GM23338 (cell line): ENCODE measurements at regions not wholly inside any gene's neighbourhood (a gene's known extent, or its start where the extent isn't known, plus 50 kb on each side); places are given as distances from the start of the nearest gene placed in this dataset.

Experiments
- CREB1 ChIP-seq: fragments of 250-450 bp; sonication (Bioruptor Pico); IDR thresholded peaks from 2 replicates; pipeline ENCODE4 v1.5.0; 2020; ENCODE audit warnings: low read depth, mild to moderate bottlenecking, moderate library complexity
- EZH2 ChIP-seq: fragments of 200-600 bp; sonication (generic); IDR thresholded peaks from one replicate; pipeline ENCODE4 v1.8.0; 2017; ENCODE audit warnings: antibody characterized with exemption, mild to moderate bottlenecking, low read depth; ENCODE audit not compliant: unreplicated experiment
- EZH2phosphoT487 ChIP-seq: fragments of 200-600 bp; sonication (generic); IDR thresholded peaks from one replicate; pipeline ENCODE4 v1.8.1; 2018; ENCODE audit warnings: antibody characterized with exemption; ENCODE audit not compliant: unreplicated experiment
- JUNB ChIP-seq: IDR thresholded peaks from one replicate; pipeline ENCODE4 v1.6.1; 2016; ENCODE audit warnings: antibody characterized with exemption; ENCODE audit not compliant: unreplicated experiment
- POLR2AphosphoS5 ChIP-seq: IDR thresholded peaks from 2 replicates; pipeline ENCODE4 v1.6.1; 2016; ENCODE audit warnings: antibody characterized with exemption, low read depth
- ZNF114 ChIP-seq: fragments of 250-450 bp; sonication (Bioruptor Pico); IDR thresholded peaks from 2 replicates; pipeline ENCODE4 v1.5.0; 2020; ENCODE audit warnings: mild to moderate bottlenecking, moderate library complexity
- TF ChIP-seq, protein P1 (sequence below), 2 experiments: fragments of 200-600 bp in 1 of 2; sonication (generic) in 1 of 2; conservative IDR thresholded peaks; 2 replicates each; pipeline versions ENCODE4 v1.5.1 to v1.6.1; 2016 to 2017; ENCODE audit warnings: antibody characterized with exemption in 2 of 2, low read depth in 2 of 2, mild to moderate bottlenecking in 2 of 2, moderate library complexity in 1 of 2
- TF ChIP-seq, protein P2 (sequence below): IDR thresholded peaks from one replicate; pipeline ENCODE4 v1.6.1; 2018; ENCODE audit warnings: antibody characterized with exemption; ENCODE audit not compliant: unreplicated experiment

DNA sequence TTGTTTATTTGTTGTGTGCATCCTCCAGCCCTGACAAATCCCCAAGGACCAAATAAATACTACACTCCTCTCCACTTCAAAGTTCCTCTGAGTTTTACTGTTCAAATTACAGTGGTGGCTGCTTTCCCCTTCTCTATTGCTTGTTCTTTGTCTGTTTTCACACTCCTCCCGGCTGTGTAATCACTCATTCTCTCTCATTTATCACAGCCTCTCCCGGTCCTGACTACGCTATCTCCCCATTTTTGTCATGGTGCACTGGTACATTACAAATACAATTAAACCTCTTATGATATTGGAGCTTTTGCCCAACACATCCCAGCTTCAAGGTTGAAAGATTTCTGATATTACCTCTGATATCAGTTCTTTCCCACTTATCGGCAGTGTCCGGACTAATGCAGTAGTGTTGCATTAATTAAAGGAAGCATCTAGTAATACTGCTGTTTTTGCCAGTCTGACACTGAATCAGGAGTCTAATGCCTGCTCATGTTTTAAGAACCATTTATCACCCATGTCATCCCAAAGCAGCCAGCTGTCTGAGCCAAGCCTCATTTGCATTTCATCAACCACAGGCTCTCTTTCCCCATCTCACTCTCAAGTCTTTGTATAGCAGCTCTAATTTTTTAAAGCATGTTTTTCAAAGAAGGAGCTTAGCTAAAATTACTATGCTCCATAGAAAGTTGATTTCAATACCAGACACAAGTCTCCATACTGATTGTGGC lies 740.5 kb downstream of the ROBO2 start:
- TF ChIP-seq, protein P1, sequence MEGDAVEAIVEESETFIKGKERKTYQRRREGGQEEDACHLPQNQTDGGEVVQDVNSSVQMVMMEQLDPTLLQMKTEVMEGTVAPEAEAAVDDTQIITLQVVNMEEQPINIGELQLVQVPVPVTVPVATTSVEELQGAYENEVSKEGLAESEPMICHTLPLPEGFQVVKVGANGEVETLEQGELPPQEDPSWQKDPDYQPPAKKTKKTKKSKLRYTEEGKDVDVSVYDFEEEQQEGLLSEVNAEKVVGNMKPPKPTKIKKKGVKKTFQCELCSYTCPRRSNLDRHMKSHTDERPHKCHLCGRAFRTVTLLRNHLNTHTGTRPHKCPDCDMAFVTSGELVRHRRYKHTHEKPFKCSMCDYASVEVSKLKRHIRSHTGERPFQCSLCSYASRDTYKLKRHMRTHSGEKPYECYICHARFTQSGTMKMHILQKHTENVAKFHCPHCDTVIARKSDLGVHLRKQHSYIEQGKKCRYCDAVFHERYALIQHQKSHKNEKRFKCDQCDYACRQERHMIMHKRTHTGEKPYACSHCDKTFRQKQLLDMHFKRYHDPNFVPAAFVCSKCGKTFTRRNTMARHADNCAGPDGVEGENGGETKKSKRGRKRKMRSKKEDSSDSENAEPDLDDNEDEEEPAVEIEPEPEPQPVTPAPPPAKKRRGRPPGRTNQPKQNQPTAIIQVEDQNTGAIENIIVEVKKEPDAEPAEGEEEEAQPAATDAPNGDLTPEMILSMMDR (conservative IDR thresholded peaks at IDR 0.05; ENCODE audit: low read depth in 2 of 2): no peak
- TF ChIP-seq POLR2AphosphoS5 (no peak), EZH2 (no peak), JUNB (no peak), EZH2phosphoT487 (no peak), CREB1 (CRISPR knock-in tag) (no peak), ZNF114 (no peak)
- TF ChIP-seq, protein P2, sequence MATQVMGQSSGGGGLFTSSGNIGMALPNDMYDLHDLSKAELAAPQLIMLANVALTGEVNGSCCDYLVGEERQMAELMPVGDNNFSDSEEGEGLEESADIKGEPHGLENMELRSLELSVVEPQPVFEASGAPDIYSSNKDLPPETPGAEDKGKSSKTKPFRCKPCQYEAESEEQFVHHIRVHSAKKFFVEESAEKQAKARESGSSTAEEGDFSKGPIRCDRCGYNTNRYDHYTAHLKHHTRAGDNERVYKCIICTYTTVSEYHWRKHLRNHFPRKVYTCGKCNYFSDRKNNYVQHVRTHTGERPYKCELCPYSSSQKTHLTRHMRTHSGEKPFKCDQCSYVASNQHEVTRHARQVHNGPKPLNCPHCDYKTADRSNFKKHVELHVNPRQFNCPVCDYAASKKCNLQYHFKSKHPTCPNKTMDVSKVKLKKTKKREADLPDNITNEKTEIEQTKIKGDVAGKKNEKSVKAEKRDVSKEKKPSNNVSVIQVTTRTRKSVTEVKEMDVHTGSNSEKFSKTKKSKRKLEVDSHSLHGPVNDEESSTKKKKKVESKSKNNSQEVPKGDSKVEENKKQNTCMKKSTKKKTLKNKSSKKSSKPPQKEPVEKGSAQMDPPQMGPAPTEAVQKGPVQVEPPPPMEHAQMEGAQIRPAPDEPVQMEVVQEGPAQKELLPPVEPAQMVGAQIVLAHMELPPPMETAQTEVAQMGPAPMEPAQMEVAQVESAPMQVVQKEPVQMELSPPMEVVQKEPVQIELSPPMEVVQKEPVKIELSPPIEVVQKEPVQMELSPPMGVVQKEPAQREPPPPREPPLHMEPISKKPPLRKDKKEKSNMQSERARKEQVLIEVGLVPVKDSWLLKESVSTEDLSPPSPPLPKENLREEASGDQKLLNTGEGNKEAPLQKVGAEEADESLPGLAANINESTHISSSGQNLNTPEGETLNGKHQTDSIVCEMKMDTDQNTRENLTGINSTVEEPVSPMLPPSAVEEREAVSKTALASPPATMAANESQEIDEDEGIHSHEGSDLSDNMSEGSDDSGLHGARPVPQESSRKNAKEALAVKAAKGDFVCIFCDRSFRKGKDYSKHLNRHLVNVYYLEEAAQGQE: no peak
